Ishikawa (cell line): ENCODE measurements at regions not wholly inside any gene's neighbourhood (a gene's known extent, or its start where the extent isn't known, plus 50 kb on each side); places are given as distances from the start of the nearest gene placed in this dataset.

ENCODE experiments used
- EP300 ChIP-seq: IDR thresholded peaks from 2 replicates; pipeline ENCODE4 v1.6.1; 2012; ENCODE audit warnings: borderline replicate concordance
- MAX ChIP-seq: IDR thresholded peaks from 2 replicates; pipeline ENCODE4 v1.6.1; 2012
- REST ChIP-seq: IDR thresholded peaks from 2 replicates; pipeline ENCODE4 v1.6.1; 2012; ENCODE audit warnings: low read depth, mild to moderate bottlenecking

- TF ChIP-seq MAX (no peak), EP300 (no peak), REST (no peak)
Measured at GRCh38 chr1:199160521-199161318, 521.9 kb downstream of the PTPRC start.
